ENCODE measurements at regions not wholly inside any gene's neighbourhood (a gene's known extent, or its start where the extent isn't known, plus 50 kb on each side); places are given as distances from the start of the nearest gene placed in this dataset.

GRCh38 chr14:44029933-44030332 lies 477.1 kb downstream of the FSCB start:
- intact Hi-C loops (cut with micrococcal nuclease): no loop called here

DNA sequence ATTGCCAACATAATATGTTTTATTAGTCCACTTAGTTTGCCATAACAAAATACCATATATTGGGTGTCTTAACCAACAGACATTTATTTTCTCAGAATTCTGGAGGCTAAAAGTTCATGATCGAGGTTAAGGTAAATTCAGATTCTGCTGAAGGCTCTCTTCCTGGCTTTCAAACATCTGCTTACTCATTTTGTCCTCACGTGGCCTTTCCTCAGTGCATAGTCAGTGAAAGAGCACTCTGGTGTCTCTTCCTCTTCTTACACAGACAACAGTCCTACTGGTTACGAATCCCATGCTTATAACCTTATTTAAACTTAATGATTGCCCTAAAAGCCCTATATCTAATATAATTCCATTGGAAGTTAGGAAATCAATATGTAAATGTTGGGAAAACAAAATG lies 479.7 kb downstream of the FSCB start:
- intact Hi-C loops (cut with micrococcal nuclease): no loop called here

- intact Hi-C loops (cut with micrococcal nuclease): no loop called here
Observed at GRCh38 chr14:44010595-44010994, 496.5 kb downstream of the FSCB start.

GRCh38 chr14:44010071-44010470 lies 497.0 kb downstream of the FSCB start:
- intact Hi-C loops (cut with micrococcal nuclease): no loop called here

- intact Hi-C loops (cut with micrococcal nuclease): no loop called here
Observed at GRCh38 chr14:44009642-44010041, 497.4 kb downstream of the FSCB start.

DNA sequence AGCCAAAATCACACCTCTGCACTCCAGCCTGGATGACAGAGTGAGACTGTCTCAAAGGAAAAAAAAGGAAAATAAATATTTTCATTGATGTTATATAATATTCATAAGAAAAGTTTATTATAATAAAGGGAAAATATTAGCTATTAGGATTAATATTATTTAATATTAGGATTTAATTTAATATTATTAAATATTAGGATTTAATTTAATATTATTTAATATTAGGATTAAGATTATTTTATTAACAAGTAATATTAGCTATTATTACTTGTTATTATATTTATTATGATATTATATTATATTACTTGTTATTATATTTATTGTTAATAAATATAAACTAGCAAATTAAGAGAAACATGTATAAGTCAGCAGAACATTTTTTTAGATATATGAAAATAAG lies 518.1 kb downstream of the FSCB start:
- intact Hi-C loops (cut with micrococcal nuclease): no loop called here

- intact Hi-C loops (cut with micrococcal nuclease): no loop called here
Observed at GRCh38 chr14:43983721-43984120, 523.4 kb downstream of the FSCB start.

GRCh38 chr14:43981135-43981768 lies 525.8 kb downstream of the FSCB start:
- intact Hi-C loops (cut with micrococcal nuclease): no loop called here

DNA sequence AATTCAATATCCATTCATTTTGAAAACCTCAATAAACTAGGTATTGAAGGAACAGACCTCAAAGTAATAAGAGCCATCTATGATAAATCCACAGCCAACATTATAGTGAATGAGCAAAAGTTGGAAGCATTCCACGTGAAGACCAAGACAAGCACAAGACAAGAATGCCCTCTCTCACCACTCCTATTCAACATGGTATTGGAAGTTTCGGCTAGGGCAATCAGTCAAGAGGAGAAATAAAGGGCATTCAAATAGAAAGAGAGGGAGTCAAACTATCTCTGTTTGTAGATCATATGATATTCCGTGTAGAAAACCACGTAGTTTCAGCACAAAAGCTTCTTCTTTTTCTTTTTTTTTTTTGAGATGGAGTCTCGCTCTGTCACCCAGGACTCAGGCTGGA lies 550.3 kb downstream of the FSCB start:
- intact Hi-C loops (cut with micrococcal nuclease): no loop called here

DNA sequence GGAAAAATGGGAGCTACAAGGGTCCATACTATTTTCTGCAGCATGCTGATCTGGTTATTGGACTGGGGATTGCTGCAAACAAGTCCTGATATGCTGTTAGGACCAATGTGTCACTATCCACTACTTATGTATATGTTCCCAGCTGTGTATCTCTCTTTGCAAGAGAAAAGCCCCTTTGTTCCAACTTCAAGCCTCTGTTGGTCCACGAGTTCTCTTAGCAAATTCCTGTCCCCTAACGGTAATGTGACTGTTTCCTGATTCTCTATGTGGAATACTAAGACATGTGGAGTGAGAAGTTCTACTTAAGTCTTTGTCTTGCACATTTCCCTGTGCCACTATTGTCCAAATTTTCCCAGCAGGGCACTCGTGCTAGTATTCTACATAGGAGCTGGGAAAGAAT lies 557.7 kb downstream of the FSCB start:
- intact Hi-C loops (cut with micrococcal nuclease): no loop called here

DNA sequence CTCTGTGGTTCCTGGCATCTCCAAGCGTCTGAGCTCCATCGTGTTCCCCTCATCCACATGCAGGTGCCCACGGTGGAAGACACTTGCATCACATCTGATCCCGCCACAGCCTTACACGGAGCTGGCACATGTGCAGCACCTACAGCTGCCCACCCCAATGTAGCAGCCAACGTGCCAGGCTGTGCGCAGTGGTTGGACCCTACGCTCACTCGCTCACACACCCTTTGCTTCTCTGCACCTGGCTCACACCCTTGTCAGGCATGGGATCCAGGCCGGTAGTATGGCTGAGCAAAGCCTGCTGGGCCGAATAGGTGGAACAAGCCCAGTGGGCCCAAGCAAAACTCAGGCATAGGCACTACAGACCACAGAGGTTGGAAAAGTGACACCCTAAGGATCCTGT lies 567.2 kb downstream of the FSCB start:
- intact Hi-C loops (cut with micrococcal nuclease): no loop called here

DNA sequence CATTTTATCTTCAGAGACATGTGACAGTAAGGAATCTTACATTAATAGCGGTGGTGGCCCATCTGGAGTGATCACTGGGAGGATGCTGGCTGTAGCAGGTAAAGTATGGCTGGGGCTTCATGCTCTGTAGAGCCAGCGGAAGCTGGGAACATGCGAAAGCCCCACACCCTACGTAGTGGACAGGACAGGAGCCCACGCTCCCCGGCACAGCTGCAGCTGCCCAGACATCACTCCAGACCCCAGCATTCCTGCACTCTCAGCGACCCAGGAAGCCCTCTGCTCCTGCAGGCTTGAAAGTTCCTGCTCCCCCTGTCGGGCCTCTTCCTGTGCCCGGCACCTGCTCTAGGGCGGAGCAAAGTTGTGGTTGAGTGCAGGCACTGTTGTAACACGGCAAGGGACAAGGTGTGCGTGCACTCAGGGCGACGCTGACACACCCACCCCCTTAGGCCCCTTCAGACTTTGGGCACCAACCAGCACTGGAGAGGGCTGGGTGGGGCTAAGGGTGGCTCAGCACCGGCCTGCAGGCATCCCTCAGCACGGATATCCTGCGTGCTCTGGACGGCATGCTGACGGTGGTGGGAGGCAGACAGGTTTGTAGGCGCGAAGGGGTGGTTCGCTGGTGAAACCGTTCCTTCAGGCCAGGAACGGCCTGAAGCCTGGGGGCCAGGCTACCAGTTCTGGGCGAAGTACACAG lies 568.3 kb downstream of the FSCB start:
- intact Hi-C loops (cut with micrococcal nuclease): no loop called here

GRCh38 chr14:43937001-43937400 lies 570.1 kb downstream of the FSCB start:
- intact Hi-C loops (cut with micrococcal nuclease): no loop called here

- intact Hi-C loops (cut with micrococcal nuclease): no loop called here
Observed at GRCh38 chr14:43934102-43934501, 573.0 kb downstream of the FSCB start.

DNA sequence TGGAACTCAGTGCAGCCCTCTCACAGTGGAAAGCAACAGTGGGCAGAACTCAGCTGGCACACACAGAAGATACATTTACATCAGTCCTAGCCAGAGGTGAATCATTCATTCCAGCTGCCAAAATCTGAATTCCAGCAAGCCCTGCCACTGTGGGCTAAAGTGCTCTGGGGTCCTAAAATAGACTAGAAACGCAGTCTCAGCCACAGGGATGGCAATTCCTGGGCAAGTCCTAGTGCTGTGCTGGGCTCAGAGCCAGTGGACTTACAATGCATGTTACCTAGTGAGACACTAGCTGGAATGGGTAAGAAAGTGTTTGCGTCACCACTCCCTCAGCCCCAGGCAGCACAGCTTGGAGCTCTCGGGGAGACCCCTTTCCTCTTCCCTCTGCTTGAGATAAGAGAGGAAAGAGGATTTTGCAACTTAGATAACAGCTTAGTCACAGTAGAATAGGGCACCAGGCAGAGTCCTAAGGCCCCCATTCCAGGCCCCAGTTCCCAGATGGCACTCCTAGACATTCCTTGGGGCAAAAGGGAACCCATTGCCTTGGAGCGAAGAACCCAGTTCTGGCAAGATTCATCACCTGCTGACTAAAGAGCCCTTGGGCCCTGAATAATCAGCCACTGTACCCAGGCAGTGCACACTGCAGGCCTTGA lies 592.9 kb downstream of the FSCB start:
- intact Hi-C loops (cut with micrococcal nuclease): no loop called here

- intact Hi-C loops (cut with micrococcal nuclease): no loop called here
Observed at GRCh38 chr14:43903209-43903608, 603.9 kb downstream of the FSCB start.

GRCh38 chr14:43901911-43902673 lies 605.0 kb downstream of the FSCB start:
- intact Hi-C loops (cut with micrococcal nuclease): no loop called here

GRCh38 chr14:43900173-43900655 lies 606.9 kb downstream of the FSCB start:
- intact Hi-C loops (cut with micrococcal nuclease): no loop called here

DNA sequence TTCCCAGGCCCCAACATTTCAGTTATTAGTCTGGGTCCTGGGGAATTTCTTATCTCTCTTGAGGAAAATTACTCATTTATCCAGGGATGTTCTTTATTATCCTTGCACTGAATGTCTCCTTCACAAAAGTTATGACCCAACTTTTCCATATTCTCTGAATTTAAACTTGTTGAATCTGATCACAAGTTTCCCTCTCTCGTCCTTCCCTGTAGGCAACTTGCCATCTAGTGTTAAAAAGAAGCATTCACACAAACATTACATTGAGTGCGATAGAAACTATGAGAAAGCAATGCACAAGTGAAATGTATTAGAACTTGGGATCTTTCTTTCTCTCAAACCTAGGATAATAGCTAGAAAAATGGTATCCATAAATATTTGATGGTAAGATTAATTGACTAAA lies 608.4 kb downstream of the FSCB start:
- intact Hi-C loops (cut with micrococcal nuclease): no loop called here

DNA sequence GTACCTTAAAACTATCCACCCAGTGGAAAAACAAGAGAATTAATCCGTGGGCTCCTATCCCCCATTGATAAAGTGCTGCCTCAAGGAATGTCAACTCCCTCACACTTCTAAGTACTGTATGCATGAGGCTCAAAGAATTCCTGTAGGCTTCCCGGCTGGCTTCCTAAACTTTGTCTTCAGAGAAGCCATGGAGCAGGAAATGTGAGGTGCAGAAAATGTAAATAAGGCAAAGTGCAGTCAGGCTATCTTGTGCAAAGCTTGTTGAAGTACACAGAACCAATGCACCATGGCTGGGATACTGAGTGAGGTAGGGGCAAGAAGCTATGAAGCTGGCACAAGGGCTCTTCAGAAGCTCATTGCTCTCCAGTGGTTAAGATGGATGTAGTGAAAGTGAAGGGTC lies 611.0 kb downstream of the FSCB start:
- intact Hi-C loops (cut with micrococcal nuclease): no loop called here

DNA sequence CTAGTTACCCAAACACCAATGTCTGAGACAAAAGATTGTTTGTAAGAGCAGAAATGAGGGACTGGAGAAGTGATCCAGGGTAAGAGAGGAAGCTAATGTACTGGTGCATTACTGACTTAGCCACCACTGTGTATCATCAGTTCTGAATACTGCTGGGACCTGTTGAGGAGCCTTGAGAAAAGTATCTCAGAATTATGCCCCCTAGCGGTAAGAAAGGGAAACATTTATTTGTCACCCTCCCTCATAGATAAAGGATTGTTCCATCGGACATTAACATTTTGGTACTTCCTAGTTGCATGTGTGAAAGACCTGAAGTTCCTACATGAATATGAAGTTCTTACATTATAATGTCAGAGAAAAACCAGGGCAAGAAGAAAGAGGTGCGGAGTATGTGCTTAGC lies 612.5 kb downstream of the FSCB start:
- intact Hi-C loops (cut with micrococcal nuclease): no loop called here

- intact Hi-C loops (cut with micrococcal nuclease): no loop called here
Observed at GRCh38 chr14:43887523-43887922, 619.6 kb downstream of the FSCB start.
